Thoracic aorta (tissue), 2 donors: ENCODE measurements at regions not wholly inside any gene's neighbourhood (a gene's known extent, or its start where the extent isn't known, plus 50 kb on each side); places are given as distances from the start of the nearest gene placed in this dataset.

Source experiments
- ATAC-seq: fragments of 150-250 bp; one replicate; pipeline ENCODE4 v1.8.0; 2017; ENCODE audit warnings: low read depth; ENCODE audit not compliant: insufficient number of reproducible peaks, low FRiP score
- DNase-seq: peaks from one replicate; pipeline ENCODE4 v3.0.0-alpha.2; 2020; ENCODE audit warnings: low spot score
- H3K27ac ChIP-seq, 2 donors: fragments of 200-600 bp; sonication (generic); 1 replicate in 1 of 2; 2 replicates in 1 of 2; pipeline ENCODE4 v1.5.1; 2016; ENCODE audit warnings: mild to moderate bottlenecking in 2 of 2, moderate library complexity in 2 of 2
- H3K27me3 ChIP-seq: fragments of 200-600 bp; sonication (generic); replicated peaks from 2 replicates; pipeline ENCODE4 v1.6.0; 2016; ENCODE audit warnings: mild to moderate bottlenecking; ENCODE audit not compliant: insufficient read depth
- H3K36me3 ChIP-seq: fragments of 200-600 bp; sonication (generic); one replicate; pipeline ENCODE4 v1.5.1; 2016
- H3K4me1 ChIP-seq, 2 donors: fragments of 200-600 bp; sonication (generic); 1 replicate in 1 of 2; 2 replicates in 1 of 2; pipeline versions ENCODE4 v1.5.1 to v1.6.0; 2016; ENCODE audit warnings: low read depth in 2 of 2, mild to moderate bottlenecking in 1 of 2; ENCODE audit not compliant: control insufficient read depth in 1 of 2
- H3K4me3 ChIP-seq: fragments of 200-600 bp; sonication (generic); 2 replicates; pipeline ENCODE4 v1.5.1; 2016; ENCODE audit warnings: mild to moderate bottlenecking
- H3K9me3 ChIP-seq: fragments of 200-600 bp; sonication (generic); 2 replicates; pipeline ENCODE4 v1.5.1; 2016
- CTCF ChIP-seq: fragments of 200-600 bp; sonication (generic); IDR thresholded peaks from one replicate; pipeline ENCODE4 v1.5.1; 2019; ENCODE audit warnings: antibody characterized with exemption

- no peaks in the 10 kb centered on the region for H3K27me3 ChIP-seq
- no peak for DNase-seq
- no peaks in the 10 kb centered on the region for H3K36me3 ChIP-seq
- ATAC-seq = no peak
- no peak for TF ChIP-seq CTCF
- no peak overlapping the region for H3K4me3 ChIP-seq
- no peaks in the 10 kb centered on the region for H3K9me3 ChIP-seq
- no peak overlapping the region for H3K27ac ChIP-seq
- H3K4me1 ChIP-seq = no peaks in the 10 kb centered on the region
Observed at GRCh38 chr3:110236976-110237610, 834.5 kb upstream of the NECTIN3 start.

GRCh38 chr3:110243081-110243480 is 828.5 kb upstream of the NECTIN3 start:
- DNase-seq (no peak), ATAC-seq (no peak)
- TF ChIP-seq CTCF = no peak
- no peak overlapping the region for H3K27ac ChIP-seq
- no peaks in the 10 kb centered on the region for H3K4me1 ChIP-seq
- H3K27me3 ChIP-seq = no peaks in the 10 kb centered on the region
- no peak overlapping the region for H3K4me3 ChIP-seq
- no peaks in the 10 kb centered on the region for H3K9me3 ChIP-seq
- H3K36me3 ChIP-seq = no peaks in the 10 kb centered on the region

- TF ChIP-seq CTCF = no peak
- H3K27me3 ChIP-seq = no peaks in the 10 kb centered on the region
- no peak overlapping the region for H3K4me3 ChIP-seq
- H3K27ac ChIP-seq = no peak overlapping the region
- no peaks in the 10 kb centered on the region for H3K36me3 ChIP-seq
- no peak for DNase-seq
- ATAC-seq = no peak
- no peaks in the 10 kb centered on the region for H3K4me1 ChIP-seq
- no peaks in the 10 kb centered on the region for H3K9me3 ChIP-seq
Observed at GRCh38 chr3:110246796-110247376, 824.7 kb upstream of the NECTIN3 start.

GRCh38 chr3:110248666-110249065 is 823.0 kb upstream of the NECTIN3 start:
- Histone ChIP-seq H3K4me3 (no peak overlapping the region), H3K27me3 (no peaks in the 10 kb centered on the region), H3K9me3 (no peaks in the 10 kb centered on the region), H3K27ac (no peak overlapping the region), H3K36me3 (no peaks in the 10 kb centered on the region), H3K4me1 (no peaks in the 10 kb centered on the region)
- DNase-seq (no peak), ATAC-seq (no peak)
- TF ChIP-seq CTCF = no peak

GRCh38 chr3:110253794-110254193 is 817.8 kb upstream of the NECTIN3 start:
- DNase-seq (no peak), ATAC-seq (no peak)
- H3K4me1 ChIP-seq = no peaks in the 10 kb centered on the region
- H3K27me3 ChIP-seq = no peaks in the 10 kb centered on the region
- TF ChIP-seq CTCF = no peak
- no peaks in the 10 kb centered on the region for H3K9me3 ChIP-seq
- no peaks in the 10 kb centered on the region for H3K36me3 ChIP-seq
- H3K4me3 ChIP-seq = no peak overlapping the region
- H3K27ac ChIP-seq = no peak overlapping the region
